ENCODE measurements at regions not wholly inside any gene's neighbourhood (a gene's known extent, or its start where the extent isn't known, plus 50 kb on each side); places are given as distances from the start of the nearest gene placed in this dataset.
A peak's percentile ranks its signal among the peaks of the same experiment; 100 is the strongest.

- DNase-seq: no peak
These were observed 291.6 kb upstream of the VEPH1 start for GRCh38 chr3:157794771-157795170.

DNA sequence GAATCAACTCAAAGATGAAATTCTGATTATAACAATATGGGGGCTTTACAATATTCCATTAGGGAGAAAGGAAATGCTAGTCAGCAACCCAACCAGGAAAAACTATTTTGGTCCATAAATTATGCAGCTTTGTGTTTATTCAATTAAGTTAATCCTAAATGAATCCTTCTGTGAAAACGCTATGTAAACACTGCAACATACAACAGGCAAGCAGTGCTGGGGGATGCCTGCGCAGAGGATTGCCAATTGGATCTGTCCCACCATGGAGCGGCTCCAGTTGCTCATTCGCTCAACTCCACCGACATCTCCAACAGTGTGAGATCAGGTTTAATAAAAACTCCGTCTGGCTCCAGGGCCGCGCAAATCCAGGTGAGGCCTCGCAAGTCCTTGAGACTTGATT is 290.5 kb upstream of the VEPH1 start:
- DNase-seq: no peak

DNA sequence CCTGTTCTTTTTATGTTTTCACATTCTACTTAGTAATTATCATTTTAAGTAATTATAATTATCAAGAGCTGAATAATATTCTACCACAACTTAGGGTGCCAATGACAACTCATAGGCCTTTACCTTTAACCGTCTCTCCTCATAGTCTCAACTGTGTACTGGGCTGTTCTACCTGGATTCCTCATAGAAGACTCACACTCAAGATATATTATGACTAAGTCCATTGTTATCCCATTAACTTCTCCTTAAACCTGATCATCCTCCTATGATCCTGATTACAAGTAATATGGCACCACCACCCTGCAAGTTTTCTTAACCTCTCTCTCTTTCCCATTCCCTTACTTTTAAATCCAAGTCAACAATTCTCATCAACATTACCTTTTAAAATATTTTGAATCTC is 285.9 kb upstream of the VEPH1 start:
- DNase-seq: no peak

- DNase-seq: no peak
These were observed 283.4 kb upstream of the VEPH1 start for GRCh38 chr3:157786618-157787017.

GRCh38 chr3:157786211-157786610 is 283.0 kb upstream of the VEPH1 start:
- DNase-seq: no peak

GRCh38 chr3:157785102-157785826 is 282.0 kb upstream of the VEPH1 start:
- DNase-seq: peak; percentile 37

GRCh38 chr3:157782236-157782635 is 279.0 kb upstream of the VEPH1 start:
- DNase-seq: no peak

- no peak for DNase-seq
These were observed 273.6 kb upstream of the VEPH1 start for GRCh38 chr3:157776861-157777260.

DNA sequence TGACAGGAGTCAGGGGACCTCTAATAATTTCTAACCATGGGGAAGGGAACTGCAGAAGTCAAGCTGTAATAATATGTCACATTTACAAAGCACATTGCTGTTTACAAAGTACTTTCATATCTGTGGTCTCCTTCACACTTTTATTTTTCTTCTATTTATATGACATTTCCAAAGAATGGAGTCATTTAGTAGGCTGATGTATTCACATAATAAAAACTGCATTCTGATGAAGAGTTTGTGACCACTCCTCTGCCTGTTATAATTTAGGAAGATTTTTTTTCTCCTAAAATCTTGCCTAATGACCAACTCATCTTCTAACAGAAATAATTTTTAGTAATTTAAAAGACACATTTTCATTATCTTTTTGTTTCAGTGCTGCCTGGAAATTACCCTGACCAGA is 272.2 kb upstream of the VEPH1 start:
- no peak for DNase-seq

DNA sequence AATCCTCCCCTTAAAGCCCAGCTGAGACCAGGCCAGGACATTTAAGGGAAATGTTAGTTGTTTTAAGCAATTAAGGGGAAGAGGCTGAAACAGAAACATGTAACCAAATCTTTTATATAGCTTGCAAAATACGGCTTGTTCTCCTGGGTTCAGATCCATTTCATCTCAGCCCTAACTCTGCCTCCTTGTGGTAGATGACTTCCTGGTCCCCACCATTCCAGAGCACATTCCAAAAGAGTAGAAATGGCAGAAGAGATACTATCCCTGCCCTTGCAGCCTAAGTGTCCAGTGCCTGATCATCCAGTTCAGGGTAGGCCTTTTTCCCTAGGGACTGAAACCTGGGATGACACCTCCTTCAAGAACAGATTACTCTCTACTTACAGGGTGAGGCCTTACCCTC is 266.2 kb upstream of the VEPH1 start:
- no peak for DNase-seq

DNA sequence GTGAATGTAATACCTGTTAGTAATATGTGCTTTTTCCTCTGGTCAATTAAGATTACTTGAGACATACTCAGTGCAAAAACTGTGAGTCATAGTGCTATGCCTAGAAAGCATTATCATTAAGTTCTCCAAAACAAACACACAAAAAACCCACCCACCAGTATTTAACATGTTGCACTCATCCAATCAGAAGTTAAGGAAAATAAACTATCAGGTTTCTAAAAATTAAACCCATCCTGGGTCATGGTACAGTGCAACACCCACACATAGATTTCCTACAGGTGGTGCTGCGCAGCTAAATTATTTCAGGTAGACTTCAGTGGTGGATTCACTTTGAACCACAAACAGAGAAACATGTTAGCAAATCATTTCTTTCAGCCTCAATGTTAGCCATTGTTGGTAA is 264.4 kb upstream of the VEPH1 start:
- no peak for DNase-seq

DNA sequence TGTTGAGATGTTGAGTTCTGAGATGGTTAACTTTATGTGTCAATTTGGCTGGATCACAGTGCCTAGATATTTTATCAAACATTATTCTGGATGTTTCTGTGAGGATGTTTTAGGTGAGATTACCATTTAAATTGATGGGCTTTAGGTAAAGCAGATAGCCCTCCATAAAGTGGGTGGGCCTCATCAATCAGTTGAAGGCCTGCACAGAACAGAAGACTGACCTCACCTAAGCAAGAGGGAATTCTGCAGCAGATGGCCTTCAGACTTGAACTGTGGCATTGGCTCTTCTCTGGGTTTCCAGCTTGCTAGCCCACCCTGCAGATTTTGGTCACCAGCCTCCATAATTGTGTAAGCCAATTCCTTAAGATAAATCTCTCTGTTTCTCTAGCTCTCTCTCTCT is 260.4 kb upstream of the VEPH1 start:
- no peak for DNase-seq

DNA sequence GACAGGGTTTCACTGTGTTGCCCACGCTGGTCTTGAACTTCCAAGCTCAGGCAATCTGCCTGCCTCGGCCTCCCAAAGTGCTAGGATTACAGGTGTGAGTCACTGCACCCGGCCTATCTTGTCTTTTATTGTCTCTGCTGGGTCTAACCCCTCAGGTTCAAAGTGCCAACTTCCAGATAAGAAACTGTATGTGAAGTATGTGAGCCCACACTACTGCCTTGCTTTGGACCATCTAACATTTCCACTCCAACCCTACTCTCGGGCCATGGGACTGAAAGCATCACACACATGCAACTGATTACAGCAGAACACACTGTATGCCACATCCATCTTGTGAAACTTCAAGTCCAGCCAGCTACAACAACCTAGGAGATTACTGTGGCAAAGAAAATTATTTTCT is 256.1 kb upstream of the VEPH1 start:
- DNase-seq: no peak

DNA sequence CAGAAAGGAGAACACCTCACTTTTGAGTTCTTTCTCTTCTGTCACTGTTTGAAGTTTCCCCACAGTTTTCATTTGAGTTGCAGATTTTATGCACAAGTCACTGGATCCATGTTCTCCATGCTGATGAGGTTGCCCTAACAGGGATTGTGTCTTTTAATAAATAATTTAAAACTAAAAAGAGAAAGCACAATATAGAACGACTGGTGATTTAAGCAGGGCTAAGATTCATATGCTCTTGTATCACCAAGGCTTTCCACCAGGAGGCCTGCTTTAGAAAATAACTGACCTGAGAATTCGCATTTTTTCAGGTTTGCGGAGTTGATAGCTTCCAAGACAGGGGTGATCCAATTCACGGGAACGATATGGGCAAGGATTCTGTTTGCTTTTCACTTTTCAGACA is 252.0 kb upstream of the VEPH1 start:
- no peak for DNase-seq

GRCh38 chr3:157754451-157754850 is 251.2 kb upstream of the VEPH1 start:
- DNase-seq: no peak

- DNase-seq: no peak
These were observed 250.5 kb upstream of the VEPH1 start for GRCh38 chr3:157753787-157754136.

- no peak for DNase-seq
These were observed 250.0 kb upstream of the VEPH1 start for GRCh38 chr3:157752956-157753786.

DNA sequence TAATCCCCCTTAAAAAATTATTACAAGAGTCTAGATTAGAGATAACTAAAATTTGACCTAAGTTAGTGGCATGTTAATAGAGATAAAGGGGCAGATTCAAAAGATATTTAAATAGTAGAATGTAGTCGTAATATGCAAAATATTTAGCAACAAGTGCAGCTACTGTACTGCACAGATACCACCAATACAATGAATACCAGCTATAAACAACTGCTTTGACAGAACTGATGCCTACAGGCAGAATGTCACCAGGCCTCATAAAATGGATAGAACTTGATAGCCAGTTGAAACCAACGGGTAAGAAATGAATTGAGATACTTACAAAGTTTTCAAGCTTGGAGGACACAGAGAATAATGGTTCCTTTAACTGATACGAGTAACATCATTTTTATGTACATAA is 249.3 kb upstream of the VEPH1 start:
- no peak for DNase-seq

DNA sequence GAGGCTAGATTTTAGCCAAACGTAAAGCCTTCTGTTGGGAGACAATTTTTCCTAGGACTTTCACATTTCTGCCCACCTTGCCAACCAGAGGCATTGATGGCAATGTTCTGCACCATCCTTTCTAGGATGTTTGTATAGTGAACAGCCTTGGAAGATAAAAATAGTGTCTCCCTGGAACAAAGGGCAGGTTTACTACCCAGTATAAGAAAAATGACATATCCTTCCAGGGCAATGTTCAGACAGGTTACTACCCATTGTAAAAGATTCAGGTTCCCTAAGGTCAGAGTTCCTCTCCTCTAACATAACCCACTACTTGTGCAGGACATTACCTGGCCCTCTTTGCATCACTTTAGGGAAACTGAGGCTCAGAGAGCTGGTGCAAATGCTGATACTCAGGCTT is 248.2 kb upstream of the VEPH1 start:
- DNase-seq: no peak

- no peak for DNase-seq
These were observed 243.2 kb upstream of the VEPH1 start for GRCh38 chr3:157746391-157746790.

DNA sequence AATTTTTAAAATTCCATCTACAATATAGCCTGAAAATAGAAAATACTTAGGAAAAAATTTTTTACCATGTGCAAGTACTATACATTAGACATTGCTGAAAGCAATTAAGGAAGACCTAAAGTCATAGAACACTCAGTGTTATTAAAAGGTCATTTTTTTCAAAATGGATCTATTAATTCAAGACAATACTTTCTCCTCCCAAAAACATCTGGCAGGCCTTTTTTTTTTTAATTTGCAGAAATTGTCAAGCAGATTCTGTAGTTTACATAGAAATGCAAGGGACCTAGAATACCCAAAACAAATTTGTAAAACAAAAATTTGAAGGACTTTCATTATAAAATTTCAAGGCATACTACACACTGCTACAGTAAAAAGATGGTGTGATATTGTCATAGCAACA is 238.4 kb upstream of the VEPH1 start:
- DNase-seq: no peak

DNA sequence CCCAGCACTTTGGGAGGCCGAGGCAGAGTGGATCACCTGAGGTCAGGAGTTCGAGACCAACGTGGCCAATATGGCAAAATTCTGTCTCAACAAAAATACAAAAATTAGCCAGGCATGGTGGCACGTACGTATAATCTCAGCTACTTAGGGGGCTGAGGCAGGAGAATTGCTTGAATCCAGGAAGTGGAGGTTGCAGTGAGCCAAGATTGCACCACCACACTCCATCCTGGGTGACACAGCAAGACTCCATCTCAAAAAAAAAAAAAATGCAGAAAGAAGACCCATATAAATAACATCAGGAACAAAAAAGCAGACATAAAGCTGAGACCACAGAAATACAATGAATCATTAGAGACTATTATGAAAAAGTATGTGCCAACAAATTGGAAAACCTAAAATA is 235.2 kb upstream of the VEPH1 start:
- DNase-seq: no peak

GRCh38 chr3:157718800-157719199 is 215.6 kb upstream of the VEPH1 start:
- DNase-seq: no peak

GRCh38 chr3:157713101-157713500 is 209.9 kb upstream of the VEPH1 start:
- DNase-seq: no peak

DNA sequence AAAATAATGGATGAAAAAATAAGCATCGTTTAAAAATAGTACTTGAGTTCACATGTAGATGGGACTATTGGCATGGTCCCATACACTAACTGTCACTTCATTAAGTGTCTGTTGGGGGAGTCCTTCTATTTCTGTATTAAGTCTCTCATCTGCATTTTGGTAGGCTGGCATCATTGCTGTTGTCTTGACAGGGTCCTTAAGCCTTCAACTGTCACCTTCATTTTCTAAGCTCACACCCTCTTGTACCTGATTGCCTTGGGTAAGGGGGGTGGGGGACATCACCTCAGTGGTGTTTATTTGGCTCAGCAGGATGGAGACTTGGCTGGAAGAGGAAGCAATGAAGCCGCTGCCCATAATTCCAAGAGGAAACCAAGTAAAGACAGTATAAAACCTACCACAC is 202.0 kb upstream of the VEPH1 start:
- no peak for DNase-seq
